LNCaP clone FGC (cell line): ENCODE measurements at regions not wholly inside any gene's neighbourhood (a gene's known extent, or its start where the extent isn't known, plus 50 kb on each side); places are given as distances from the start of the nearest gene placed in this dataset.

ENCODE experiments used
- DNase-seq: peaks from one replicate; pipeline ENCODE4 v3.0.0-alpha.2; 2011; ENCODE audit warnings: low read depth
- H3K4me3 ChIP-seq: 2 replicates; pipeline ENCODE4 v1.5.1; 2011; ENCODE audit warnings: mild to moderate bottlenecking, low read depth, low read length, control low read depth
- TF ChIP-seq, protein P1 (sequence below): IDR thresholded peaks from 2 replicates; pipeline ENCODE4 v1.5.1; 2012; ENCODE audit warnings: mild to moderate bottlenecking; ENCODE audit not compliant: control insufficient read depth, insufficient read depth; ENCODE audit errors: extremely low read depth

DNA sequence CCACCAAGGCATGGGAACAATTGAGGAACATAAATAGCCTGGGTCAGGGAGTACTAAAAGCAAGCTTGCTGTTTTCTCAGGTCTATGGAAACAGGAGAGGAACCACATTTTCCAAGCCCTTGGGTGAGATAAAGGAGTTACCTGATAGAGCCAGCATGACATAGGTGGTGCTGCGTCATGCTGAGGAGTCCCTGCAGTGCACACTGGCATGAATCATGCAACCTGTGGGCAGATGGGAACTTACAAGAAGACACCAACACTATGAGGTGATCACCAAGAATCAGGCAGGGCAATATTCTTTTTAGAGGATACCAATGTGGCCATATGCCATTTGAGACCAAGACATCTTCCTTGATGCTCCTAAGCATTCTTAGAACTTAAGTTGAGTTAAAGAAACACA lies 531.8 kb downstream of the ZEB2 start:
- DNase-seq: no peak

DNA sequence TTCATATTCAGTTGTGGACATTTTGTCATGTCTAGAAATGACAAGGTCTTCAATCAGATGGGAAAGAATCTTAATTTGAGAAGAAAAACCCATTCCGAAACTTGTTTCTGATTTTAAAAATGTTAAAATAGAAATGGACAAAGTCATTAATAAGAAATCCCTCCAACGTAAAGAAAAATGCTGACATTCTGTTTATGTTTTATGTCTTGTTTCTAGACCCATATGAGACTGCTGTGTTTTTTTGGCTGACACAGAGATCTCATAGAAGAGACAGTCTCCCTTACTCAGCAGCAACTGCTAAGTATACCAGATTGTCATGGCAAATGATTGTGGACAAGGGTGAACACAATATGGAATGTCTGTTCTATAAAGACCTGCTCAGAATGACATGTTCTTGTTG lies 538.5 kb downstream of the ZEB2 start:
- H3K4me3 ChIP-seq: no peak overlapping the region
- TF ChIP-seq, protein P1, sequence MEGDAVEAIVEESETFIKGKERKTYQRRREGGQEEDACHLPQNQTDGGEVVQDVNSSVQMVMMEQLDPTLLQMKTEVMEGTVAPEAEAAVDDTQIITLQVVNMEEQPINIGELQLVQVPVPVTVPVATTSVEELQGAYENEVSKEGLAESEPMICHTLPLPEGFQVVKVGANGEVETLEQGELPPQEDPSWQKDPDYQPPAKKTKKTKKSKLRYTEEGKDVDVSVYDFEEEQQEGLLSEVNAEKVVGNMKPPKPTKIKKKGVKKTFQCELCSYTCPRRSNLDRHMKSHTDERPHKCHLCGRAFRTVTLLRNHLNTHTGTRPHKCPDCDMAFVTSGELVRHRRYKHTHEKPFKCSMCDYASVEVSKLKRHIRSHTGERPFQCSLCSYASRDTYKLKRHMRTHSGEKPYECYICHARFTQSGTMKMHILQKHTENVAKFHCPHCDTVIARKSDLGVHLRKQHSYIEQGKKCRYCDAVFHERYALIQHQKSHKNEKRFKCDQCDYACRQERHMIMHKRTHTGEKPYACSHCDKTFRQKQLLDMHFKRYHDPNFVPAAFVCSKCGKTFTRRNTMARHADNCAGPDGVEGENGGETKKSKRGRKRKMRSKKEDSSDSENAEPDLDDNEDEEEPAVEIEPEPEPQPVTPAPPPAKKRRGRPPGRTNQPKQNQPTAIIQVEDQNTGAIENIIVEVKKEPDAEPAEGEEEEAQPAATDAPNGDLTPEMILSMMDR: no peak
- DNase-seq: no peak

More for the DNA sequence above, 531.8 kb downstream of the ZEB2 start:
- TF ChIP-seq, protein P1: no peak
- H3K4me3 ChIP-seq: no peak overlapping the region

DNA sequence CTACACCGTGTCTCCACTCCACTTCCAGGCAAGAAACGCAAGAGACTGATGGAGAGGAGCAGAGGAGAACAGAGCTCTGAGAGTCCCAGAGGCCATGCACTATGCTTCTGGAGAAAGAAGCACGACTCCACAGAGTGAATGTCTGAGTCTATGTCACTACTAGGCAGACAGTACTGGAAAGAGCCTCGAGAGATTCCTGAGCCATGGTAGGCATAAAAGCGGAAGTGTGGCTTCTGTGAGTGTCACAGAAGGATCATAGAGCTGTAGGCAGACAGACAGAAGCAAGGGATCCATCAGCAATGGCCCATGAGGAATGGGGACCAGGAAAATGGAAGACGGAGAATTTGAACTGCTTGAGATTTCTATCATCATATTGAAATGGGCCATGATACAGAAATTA lies 542.6 kb downstream of the ZEB2 start:
- H3K4me3 ChIP-seq: no peak overlapping the region
- no peak for DNase-seq
- TF ChIP-seq, protein P1: no peak

DNA sequence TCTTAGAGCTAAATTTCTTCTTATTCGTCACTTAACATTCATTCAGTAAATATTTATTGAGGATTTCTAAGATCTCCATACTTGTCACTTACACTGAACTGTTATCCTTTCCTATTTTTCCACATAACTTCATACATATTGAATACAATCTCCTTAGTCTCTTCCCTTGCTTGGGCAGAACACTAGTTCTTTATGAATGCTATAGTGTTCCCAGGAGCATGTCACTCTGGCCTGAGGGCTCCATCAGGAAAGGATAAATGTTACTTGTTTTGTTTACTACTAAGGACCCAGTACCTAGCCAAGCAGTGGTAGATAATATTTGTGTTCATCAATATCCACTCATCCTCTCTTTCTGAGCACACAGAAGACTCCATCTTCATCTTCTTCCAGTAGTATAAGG lies 544.7 kb downstream of the ZEB2 start:
- DNase-seq: no peak
- TF ChIP-seq, protein P1: no peak
- H3K4me3 ChIP-seq: no peak overlapping the region

DNA sequence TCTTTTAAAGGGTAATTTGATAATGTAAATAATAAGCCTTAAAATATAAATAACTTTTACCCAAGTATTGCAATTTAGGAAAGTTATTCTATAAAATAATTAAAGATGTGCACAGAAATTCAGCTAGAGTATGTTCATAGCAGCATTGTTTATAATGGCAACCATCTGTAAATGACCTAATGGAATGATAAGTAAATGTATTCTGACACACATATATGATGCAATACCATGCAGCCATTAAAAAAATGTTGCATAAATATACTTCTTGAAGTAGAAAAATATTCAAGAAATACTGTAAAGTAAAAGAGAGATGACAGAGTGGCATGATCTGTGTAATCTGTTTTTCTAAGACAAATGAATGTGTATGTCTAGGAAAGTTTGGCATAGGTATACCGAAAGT lies 545.7 kb downstream of the ZEB2 start:
- TF ChIP-seq, protein P1: no peak
- no peak overlapping the region for H3K4me3 ChIP-seq
- no peak for DNase-seq

DNA sequence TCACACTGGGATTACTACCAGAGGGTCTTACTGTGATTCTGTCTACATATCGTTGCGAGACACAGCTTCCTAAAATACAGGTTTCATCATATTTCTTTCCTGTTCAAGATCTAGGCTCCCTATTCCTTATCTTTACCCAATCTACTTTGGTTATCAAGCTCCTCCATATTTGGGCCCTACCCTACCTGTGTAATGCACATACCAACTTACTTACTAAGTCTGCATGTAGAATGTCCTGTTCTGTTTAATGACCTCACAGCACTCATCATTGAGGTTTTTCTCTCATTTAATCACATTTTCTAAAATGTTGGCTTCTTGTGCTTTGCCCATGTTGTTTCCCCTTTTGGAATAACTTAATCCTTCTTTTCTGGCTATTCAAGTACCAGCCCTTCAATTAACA lies 551.1 kb downstream of the ZEB2 start:
- no peak overlapping the region for H3K4me3 ChIP-seq
- TF ChIP-seq, protein P1: no peak
- no peak for DNase-seq

DNA sequence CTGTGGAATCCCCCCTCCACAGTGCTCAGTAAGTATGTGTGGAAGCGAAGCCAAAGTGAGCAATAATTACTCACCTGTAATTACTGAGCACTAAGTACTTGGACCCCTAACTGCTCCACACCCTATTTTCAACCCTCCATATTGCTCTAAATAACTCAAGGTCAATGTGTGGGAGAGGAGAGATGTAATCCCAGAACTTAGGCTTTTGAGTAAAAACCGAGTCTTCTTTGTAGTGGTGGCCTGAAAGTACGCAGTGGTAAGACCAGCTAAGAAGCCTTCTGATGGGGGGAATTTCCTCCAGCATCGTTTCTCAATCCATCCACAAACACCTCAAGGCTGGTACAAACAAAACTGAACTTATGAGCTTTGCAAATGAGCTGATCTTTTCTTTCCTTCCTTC lies 551.6 kb downstream of the ZEB2 start:
- no peak for DNase-seq
- TF ChIP-seq, protein P1: no peak
- no peak overlapping the region for H3K4me3 ChIP-seq
